ENCODE measurements at regions not wholly inside any gene's neighbourhood (a gene's known extent, or its start where the extent isn't known, plus 50 kb on each side); places are given as distances from the start of the nearest gene placed in this dataset.
"Not testable (repeated sequence)": the region's sequence is repeated elsewhere in the genome, so short reads cannot be mapped to it uniquely, and the experiment has no call there.

DNA sequence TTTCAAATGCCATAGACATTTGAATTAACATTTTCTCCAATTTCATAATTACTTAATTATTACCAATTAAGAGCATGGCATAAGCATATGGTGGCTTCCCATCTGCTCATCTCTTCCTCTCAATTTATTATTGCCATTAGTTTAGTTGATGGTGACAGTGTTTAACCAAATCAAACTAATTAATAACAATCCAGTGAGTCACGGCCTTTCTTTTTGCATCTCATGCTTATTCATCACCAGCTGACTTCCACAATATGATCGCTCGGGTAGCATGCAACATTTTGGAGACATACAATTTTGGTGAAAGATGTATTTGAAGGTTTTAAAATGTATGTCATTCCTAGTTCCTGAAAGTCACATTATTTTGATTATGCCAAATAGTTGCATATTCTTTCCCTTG, 172.8 kb upstream of the TACR3 start:
- no peak for DNase-seq (ENCODE audit: low read depth in 4 of 4, low spot score in 2 of 4)

DNA sequence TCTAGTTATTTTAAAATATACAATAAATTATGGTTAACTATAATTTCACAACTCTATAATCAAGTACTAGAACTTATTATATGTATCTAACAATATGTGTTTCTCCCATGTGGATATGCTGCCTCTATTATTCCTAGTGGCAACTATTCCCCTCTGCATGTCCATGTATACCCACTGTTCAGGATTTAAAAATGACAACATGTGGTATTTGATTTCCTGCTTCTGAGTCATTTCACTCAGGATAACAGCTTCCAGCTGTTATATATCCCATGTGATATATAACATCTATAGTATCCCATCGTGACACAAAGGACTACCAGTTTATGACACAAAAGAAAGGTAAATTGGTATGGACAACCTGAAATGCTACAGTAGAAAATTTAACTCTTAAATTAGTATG, 167.4 kb upstream of the TACR3 start:
- no peak for DNase-seq (ENCODE audit: low read depth in 4 of 4, low spot score in 2 of 4)

GRCh38 chr4:103885152-103885551, 165.4 kb upstream of the TACR3 start:
- no peak for DNase-seq (ENCODE audit: low read depth in 4 of 4, low spot score in 2 of 4)

DNA sequence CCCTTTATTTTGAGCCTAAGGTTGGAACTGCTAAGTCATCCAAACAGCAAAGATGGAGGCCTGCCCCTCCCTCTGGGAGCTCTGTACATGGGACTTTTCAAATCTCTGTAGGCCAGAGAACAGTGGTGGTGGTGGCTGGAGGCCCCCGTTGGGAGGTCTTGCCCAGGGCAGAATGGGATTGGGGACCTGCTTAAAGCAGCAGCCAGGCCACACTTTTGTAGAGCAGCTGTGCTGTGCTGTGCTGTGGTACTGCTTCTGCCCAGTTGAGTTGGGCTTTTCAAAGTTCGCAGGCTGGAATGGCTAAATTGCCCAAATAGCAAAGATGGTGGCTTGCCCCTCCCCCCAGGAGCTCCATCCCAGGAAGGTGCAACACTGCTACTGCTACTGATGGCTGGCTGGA, 147.5 kb upstream of the TACR3 start:
- DNase-seq (ENCODE audit: low read depth in 4 of 4, low spot score in 2 of 4): no peak

GRCh38 chr4:103853627-103854026, 133.8 kb upstream of the TACR3 start:
- no peak for DNase-seq (ENCODE audit: low read depth in 4 of 4, low spot score in 2 of 4)

DNA sequence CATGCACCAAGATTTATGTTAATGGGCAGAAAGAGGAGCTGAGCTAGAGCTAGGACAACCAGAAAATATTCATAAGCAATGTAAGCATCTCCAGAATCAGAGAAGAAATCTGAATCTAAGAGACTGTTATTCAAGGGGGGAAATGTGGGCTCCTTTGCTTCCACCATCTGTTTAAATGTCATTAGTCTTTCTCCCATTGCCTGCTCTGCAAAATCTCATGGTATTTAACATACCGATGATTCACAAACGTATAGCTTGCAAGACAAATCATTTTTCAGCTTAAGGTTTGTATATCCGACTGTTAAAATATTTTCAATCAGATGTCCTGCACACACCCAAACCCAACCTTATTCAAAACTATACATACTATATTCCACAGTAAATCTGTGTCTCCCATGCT, 133.4 kb upstream of the TACR3 start:
- no peak for DNase-seq (ENCODE audit: low read depth in 4 of 4, low spot score in 2 of 4)

DNA sequence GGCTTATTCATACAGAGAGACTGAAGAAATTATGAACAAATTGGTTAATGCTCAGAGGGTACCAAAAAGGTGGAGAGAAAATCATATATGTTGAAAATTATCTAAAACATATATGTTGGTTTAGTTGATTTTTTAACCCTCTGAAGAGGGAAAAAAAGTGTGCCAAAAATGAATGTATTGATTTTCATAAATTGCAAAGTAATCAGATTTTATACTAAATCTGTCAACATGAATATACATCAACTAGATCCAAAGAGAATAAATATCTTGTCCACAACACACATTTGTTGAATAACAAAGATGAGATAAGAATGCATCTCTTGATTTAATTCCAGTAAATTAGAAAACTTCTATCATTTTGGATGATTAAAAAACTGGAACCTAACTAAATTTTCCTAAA, 125.3 kb upstream of the TACR3 start:
- DNase-seq (ENCODE audit: low read depth in 4 of 4, low spot score in 2 of 4): no peak

DNA sequence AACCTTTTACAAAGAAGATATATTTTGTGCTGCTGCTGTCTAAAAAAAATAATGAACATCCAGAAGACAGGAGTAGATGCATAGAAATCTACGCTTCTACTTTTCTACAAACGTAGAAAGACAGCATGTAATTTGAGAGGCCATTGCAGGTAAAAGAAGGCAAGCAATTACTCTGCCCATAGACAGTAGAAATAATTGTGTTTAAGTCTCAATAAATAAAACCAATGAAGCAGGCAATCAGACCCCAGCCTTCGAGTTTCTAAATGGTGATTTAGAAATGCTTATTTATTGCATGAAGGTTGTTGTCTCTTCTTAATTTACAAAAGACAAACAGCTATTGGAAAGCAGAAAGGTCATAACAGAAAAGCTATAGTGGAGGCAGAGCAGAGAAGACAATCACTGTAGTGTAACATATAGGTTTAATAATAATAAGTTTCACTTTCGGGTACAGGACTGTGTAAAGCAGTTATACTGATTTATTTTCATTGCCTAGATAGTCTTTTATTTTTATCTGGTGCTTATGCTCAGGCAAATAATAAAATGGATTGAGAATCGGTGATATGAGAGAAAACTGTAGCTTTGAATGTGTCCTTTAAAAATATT, 123.0 kb upstream of the TACR3 start:
- no peak for DNase-seq (ENCODE audit: low read depth in 4 of 4, low spot score in 2 of 4)

GRCh38 chr4:103842076-103842475, 122.3 kb upstream of the TACR3 start:
- DNase-seq (ENCODE audit: low read depth in 4 of 4, low spot score in 2 of 4): no peak

- not testable (repeated sequence) for DNase-seq (ENCODE audit: low read depth in 4 of 4, low spot score in 2 of 4)
Measured at GRCh38 chr4:103810308-103810707, 90.5 kb upstream of the TACR3 start.

GRCh38 chr4:103802766-103803165, 83.0 kb upstream of the TACR3 start:
- DNase-seq (ENCODE audit: low read depth in 4 of 4, low spot score in 2 of 4): no peak

- no peak for DNase-seq (ENCODE audit: low read depth in 4 of 4, low spot score in 2 of 4)
Measured at GRCh38 chr4:103787057-103787456, 67.3 kb upstream of the TACR3 start.

DNA sequence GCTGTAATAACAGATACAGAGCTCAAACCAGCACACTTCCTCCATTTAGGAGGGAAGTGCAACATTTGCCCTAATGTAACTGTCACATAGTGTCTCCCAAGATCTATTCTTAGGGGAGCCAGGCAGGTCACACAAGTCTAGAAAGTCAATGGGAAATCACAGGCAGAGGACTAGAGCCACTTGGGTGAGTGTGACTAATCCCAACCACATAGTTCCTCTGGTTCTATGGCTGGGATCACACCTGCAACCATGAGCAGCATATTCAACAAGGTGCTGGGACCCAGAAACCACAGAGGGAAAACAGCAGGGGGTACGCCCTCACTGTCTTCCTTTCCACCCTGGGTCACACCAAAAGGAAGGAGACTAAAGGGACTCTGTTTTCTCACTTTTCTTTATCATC, 66.8 kb upstream of the TACR3 start:
- DNase-seq (ENCODE audit: low read depth in 4 of 4, low spot score in 2 of 4): no peak

GRCh38 chr4:103786014-103786413, 66.2 kb upstream of the TACR3 start:
- DNase-seq (ENCODE audit: low read depth in 4 of 4, low spot score in 2 of 4): no peak

DNA sequence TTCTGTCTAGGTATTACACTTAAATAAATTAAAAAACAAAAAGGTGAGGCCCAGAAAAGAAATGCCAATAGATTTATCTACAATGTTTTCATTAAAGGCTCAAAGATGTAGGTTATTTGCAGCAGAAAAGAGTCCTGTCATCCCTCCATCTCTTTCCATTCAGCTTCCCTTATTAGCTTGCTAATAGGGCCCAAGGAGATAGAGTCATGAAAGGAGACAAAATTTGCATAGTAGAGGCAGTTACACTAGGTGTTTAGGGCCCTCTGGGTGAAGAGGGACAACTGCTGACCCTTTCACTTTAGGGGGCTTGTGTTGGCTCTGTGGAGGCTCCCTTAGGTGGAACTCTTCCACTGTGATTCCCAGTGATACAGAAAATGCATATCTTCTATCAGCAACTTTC, 58.4 kb upstream of the TACR3 start:
- DNase-seq (ENCODE audit: low read depth in 4 of 4, low spot score in 2 of 4): no peak

DNA sequence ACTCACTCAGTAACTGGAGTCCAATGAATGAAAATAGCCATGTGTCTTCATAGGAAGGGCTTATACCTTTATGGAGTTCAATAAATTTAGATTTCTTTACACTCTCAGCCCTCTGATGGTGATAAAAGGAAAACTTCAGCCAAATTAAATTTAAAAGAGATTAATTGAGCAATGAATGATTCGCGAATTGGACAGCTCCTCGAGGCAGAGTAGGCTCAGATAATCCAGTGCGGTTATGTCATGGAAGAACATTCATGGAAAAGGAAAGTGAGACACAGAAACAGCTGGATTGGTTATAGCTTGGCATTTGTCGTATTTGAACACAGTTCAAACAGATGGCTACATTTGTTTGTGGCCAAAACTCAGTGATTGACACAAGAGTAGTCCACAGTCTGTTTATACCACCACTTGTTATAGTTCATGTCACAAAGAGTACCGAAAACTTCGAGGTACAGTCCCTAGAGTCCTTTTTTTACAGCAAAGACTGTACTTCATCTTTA, 54.6 kb upstream of the TACR3 start:
- no peak for DNase-seq (ENCODE audit: low read depth in 4 of 4, low spot score in 2 of 4)

GRCh38 chr4:103773691-103774231, 54.0 kb upstream of the TACR3 start:
- DNase-seq (ENCODE audit: low read depth in 4 of 4, low spot score in 2 of 4): no peak
